Limb (tissue), 2 donors: ENCODE measurements at regions not wholly inside any gene's neighbourhood (a gene's known extent, or its start where the extent isn't known, plus 50 kb on each side); places are given as distances from the start of the nearest gene placed in this dataset.
A peak's percentile ranks its signal among the peaks of the same experiment; 100 is the strongest.

ENCODE experiments used
- DNase-seq, 2 donors: peaks; one replicate each; pipeline ENCODE4 v3.0.0-alpha.2; 2016; ENCODE audit errors: extremely low spot score in 2 of 2

DNA sequence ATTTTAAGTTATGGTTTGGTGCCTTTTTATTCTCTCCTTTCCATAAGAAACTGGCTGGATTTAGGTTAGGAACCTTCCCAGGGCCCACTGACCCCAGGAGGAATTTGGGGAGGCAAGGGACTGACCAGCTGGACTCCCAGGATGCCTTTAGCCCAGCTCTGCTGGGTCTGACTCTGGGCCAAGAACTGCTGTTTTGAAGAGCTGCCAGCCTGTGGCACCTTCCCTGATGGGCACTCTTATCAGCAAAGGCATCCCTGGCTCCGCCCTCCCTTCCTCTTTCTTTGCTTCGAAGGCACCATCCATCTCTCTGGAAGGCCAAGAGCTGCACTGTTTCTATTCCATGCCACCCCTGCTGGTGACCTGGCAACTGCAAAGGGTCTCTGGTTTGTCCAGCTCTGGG is 174.7 kb downstream of the POU4F1 start:
- no peak for DNase-seq

DNA sequence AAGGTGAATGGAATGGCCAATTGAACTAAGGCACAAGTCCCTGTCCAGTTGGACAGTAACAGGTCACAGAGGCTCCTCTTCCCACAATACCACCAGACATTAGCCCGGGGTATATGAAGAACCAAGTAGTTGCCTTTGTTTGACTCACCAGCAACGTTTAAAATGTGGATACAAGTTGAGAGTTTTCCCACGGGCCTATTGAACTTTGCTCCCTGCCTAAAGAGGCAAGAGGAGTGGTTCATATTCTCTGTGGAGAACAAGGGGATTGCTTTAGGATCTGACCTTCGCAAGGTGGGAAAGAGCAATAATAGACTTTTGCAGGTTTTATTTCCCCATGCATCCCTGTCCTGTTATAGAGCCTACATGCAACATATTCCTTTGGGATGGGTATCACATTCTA is 177.2 kb downstream of the POU4F1 start:
- no peak for DNase-seq

DNA sequence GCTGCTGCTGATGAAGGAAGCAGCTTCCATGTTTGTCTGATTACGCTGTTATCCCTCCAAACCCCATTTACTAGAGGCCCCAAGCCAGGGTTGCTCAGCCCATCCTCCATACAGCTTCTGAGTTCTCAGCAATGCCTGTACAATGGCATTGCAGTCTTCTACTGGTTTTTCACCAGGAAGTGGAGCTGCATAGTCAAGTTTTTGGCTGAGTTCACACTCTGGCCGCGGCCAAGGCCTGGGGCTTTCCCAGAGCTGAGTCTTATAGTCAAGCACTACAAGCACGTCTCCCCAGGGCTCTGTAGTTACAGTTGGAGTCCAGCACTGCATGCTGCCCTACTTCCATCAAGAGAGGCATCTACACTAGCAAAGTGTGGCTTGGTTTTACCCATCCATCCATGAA is 182.5 kb downstream of the POU4F1 start:
- DNase-seq, result no peak

DNA sequence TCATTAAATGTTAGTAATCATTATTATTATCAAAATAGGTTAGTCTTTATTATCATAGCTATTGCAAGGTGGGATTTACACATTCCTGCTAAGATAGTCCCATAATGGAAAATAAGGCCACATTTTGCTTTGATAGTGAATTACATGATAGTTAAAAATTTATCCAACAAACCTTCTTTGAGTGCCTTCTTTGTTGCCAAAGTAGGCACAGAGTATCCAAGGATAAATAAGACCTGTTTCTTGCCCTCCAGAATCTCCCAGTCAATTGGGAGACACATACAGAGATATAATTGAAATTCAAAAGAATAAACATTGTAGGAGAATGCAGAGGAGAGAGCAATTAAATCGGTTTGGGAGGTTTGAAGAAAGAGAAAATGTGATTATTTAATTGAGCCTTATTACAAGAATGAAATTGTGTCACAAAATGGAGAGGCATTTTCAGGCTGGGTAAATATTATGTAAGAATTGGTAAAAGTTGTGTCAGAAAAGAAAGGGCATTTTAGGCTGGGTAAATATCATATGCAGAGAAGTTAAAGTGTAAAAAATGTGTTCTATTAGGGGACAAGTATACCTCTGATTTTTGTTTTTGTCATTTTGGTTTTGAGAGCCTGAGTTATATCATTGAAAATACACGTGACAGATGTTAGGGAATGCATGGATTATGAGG is 189.3 kb downstream of the POU4F1 start:
- no peak for DNase-seq

DNA sequence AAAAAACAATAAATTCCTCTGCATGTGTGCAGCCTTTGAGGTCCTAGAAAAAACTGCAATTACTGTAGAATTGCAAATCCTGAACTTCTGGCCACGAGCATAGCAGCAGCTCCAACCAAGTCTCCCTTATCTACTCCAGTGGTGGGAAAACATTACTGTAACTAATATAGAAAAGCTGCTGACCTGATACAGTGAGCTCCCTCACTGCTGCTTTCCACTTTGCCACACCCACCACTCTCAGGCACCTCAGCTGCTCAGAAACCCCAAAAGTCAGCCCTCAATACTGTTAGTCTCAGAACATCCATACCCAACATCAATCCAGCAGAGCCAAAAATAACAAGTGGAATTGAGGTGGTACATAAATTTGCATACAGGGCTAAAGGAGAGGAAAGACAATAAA is 192.5 kb downstream of the POU4F1 start:
- no peak for DNase-seq

DNA sequence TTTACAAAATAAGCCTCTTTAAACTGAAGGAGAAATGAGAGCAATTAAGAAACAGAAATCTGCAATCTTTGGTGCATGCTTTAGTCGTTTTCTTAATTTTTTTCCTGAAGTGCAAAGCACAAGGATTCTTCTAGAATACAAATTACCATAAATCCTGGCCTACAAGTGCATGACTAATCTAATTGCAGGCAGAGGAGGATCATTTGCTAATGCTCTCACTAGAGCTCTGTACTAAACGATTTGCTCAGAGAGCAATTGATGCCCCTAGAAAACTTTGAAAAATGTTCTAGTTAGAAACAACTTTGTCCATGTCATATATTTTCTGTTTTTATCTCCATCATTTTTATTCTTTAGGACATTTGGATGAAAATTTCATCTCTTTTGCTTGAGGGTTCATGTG is 193.2 kb downstream of the POU4F1 start:
- DNase-seq, result no peak

DNA sequence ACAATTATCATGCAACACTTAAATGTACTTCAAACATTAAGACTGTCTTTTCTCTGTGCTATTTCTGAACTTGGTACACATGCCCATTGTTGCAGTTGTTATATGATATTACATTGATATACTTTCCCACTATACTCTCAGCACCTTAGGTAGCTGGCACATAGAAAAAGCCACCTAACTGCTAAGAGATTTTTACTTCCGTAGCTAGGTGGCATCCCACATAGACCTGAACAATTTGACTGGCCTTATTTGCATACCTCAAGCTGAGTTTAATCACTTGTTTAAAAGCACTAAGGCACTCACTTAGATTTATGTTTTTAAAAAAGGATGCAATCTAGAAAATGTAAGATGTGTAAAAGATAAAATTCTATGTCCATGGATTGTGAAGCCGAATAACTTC is 194.2 kb downstream of the POU4F1 start:
- DNase-seq, result no peak

DNA sequence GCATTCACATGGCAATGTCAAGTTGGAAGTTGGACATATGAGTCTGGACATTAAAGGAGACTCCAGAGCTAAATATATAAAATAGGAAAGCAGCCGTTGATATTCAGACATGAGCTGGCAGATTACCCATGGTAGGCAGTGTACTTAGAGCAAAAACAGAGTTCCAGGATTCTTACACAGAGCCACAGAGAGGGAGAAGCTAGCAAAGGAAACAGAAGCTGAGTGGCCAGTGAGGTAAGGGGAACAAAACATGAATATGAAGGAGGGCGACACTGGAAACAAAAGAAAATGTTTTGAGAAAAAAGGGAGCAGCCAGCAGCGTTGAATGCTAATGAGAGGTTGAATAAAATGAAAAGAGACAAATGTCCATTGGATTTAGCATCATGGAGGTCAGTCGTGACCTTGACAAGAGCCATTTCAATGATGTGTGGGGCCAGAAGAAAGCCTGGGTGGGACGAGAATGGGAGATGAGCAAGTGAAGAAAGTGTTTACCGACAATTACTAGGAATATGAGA is 198.4 kb downstream of the POU4F1 start:
- DNase-seq, result no peak

DNA sequence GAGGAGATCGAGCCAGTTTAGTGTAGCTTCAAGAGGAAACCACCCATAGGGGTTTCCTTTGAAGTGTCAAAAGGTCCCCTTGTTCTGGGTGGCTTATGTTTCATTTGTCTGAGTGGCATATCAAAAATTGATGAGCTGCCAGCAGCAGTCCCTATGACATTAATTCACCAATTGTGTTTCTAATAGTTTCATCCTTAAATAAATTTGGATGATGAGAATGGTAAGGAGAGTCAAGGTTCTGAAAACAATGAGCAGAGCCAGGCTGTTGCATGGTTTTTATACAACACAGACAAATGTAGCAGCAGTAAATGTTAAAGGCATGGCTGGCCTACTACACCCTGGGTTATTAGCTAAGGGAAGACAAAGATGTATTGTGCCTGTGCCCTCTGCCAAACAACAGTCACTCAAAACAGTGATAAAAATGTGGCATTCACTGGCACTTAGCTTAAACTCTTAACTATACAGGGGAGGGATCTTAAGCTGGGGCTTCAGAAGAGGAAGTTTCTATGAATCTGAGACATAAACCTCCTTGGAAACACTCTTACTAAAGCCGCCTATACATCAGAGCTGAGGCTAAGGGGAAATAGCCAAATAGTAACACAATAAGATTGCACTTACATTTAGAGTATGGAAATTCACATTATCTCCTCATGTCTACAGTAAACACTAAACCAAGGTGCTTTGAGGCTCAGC is 200.5 kb downstream of the POU4F1 start:
- DNase-seq, result no peak

DNA sequence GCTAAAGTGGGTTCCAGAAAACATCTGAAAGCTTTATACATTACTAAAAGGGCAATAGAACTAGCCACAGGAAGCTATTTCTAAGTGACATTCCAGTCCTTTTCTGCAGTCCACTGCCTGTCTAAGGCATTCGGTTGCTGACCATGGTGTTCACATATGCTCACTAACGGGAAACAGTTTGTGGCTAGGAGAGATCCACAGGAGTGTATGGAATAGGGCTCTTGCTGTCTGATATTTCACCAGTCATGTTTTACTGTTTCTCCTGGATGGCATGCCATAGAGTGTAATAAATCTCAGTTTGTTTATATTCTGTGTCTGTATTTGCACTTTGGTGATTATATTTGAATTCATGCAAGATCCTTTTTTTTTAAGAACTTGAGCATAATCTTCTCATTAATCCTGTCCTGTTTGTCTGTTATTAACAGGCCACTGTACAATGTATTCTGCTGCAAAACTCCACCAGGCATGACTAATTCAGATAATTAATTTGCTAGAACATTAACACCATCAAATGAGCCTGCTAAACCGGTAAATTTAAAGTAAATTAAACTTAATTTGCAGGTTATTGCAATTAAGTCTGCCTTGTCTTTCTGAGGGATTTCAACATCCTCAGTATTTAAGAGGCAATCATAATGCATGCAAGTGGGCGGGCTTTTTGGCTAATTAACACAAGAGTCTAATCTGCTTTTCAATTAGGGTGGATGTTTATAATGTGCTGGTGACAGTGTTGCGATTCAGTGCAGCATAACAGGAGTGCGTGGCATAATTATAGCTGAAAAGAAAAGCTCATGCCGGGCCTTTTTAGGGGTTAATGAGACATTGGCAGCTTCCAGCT is 201.3 kb downstream of the POU4F1 start:
- no peak for DNase-seq

DNA sequence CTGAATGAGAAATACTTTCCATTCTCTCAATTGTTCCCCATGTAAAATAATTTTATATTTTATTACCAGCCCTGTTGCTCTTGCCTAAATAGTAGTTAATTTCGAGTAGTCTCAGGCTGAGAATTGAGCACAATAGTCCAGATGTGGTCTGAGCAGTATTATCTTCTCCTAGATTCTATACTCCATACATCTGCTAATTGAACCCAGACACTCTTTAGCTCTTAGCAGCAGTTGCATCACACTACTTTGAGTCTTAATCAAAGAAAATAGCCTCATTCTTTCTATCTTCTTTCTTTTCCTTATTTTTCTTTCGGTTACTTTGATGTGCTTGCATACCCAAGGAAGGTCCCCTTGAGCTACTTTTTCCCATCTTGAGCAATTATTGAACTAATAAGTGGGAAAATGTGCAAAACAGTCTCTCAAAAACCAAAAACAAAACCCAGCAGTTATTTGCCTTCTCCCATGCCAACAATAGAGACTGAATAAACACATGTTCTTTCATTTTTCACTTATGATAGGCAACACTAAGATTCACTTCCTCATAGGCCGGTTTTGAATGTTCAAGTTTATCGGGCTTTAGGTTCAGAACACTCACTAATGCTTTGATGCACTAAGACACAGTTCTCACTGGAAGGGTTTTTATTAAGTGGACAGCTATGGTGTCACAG is 204.5 kb downstream of the POU4F1 start:
- no peak for DNase-seq

DNA sequence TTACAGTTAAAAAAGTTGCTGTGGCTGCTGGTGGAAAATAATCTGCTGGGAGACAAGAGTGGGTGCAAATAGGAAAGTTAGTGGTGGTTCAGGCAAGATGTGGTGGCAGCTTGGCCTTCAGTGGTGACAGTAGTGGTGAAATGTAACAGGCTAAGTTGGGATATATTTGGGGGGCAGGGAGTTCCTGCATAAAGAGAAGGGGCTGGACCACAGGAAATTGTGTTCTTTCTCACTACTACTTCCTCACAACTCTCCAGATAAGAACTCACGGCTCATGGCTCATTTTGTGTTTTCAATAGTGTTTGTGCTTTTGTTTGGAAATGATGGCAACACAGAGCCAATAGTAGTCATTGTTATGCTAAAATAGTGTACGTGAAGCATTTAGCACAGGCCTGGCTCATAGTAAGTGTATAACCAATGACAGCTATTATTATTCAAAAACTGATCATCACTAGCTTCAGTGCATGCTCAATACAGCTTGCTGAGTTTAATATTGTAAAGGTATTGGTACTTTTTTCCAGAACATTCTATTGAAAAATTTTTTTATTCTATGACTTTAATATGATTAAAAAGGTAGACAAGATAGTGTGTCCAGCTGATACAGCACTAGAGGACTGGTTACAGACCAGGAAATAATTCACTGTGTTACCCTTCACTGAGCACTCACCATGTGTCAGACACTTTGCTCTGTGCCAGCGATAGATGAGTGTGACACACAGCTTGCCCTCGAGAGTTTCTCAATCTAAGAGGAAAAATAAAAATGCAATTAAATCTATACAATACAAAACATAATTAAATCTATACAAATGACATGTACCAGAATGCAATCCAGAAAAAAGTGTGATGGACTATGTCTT is 209.8 kb downstream of the POU4F1 start:
- no peak for DNase-seq

DNA sequence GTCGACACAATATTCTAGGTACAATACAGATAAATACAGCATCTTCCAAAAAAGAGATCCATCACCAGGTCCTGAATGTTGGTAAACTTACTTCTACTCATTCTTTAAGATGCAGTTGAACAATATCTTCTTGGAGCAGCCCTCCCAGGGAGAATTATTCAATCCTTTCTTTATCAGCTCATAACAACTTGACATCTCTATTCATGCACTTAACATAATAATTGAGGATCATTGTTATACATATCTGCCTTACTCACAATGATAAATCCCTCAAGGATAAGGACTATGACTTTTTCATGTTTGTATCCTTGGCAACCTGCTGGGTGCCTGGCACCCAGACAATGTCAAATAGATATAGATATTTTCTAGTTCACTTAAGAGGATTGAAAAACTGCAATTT is 219.5 kb downstream of the POU4F1 start:
- DNase-seq, result no peak

DNA sequence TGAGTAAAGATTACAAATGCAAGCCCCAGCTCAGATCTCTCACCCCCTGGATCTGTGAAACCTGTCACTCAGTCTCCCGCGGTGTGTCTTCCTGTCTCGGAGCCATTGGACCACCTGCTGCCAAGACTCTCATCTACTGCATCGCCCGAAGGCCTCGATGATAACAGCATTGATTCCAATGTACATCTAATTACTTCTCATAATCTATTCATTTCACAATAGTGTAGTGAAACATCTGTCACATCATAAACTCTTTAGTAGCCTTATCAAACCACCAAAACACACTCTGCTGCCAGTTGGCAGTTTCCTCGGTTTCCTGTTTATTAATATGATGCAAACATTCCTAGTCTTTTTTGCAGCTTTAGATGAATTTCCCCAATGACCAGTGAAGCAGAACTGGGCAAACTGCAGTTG is 220.3 kb downstream of the POU4F1 start:
- no peak for DNase-seq

DNA sequence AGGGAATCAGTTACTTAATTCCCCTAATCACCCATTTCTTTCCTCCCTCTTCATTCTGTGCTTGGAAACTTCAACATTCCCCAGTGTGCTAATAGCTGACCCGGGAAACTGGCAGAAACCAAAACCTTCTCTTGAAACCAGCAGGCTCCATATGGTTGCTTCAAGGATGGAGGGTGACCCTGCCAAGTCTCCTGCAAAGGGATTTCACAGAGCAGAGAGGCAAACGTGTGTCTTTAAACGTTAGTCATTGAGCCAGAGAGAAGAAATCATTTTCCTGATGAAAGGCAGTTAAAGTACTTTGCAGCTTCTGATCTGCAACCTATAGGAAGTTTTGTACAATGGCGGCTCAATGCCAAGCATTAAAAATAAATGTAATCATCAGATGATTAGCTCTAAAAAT is 220.9 kb downstream of the POU4F1 start:
- DNase-seq, result no peak

DNA sequence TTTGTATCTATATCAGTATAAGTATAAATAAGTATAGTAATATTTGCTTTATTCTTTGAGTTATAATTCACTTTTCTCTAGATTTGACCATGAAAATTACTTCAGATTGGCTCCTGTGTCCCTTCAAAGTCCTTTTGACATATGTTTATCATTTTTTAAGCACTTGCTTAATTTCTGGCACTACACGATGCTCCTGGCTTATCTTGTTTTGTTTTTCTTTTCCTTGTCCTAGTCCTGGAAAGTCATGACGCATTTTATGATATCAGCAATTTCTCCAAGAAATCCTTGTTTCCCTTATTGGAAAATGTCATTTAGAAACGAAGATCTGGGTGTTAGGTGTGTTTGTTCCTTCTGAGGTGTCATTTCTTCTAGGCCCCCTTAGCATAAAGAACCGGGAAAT is 226.5 kb downstream of the POU4F1 start:
- DNase-seq, result no peak

DNA sequence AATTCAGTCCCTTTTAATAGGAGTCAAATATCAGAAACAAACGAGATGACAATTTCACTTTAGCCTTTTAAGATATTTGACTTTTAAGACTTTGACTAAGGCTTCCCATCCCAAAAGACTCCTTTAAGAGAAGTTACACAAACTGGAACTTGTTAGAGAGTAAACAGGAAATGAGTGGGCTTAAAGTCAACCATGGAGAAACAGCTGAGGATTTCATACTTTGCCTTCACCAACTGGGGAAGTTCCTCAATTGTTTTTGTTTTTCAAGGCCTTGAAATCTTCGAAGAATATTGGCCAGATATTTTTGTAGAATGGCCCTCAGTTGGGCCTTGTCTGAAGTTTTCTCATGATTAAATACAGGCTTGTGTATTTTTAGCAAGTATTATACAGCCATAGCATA is 227.3 kb downstream of the POU4F1 start:
- DNase-seq, result no peak

DNA sequence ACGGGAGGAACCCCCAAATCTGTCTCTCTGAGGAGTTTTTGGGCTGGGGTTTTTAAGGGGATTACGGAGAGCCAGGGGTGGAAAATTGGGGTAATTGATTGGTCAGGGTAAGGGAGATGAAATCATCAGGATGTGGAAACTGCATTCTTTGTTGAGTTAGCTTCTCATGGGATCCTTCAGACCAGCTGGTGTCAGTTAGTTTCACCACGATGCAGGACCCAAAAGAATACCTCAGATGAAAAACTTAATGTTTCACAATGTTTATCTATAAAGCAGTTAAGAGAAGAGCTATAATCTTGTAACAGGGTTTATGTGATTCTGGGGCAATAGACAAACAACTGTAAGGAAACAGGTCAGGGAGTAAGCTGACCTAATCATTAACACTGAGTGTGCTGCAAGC is 230.8 kb downstream of the POU4F1 start:
- DNase-seq, result peak in 1 of 2 donors; percentile 51

DNA sequence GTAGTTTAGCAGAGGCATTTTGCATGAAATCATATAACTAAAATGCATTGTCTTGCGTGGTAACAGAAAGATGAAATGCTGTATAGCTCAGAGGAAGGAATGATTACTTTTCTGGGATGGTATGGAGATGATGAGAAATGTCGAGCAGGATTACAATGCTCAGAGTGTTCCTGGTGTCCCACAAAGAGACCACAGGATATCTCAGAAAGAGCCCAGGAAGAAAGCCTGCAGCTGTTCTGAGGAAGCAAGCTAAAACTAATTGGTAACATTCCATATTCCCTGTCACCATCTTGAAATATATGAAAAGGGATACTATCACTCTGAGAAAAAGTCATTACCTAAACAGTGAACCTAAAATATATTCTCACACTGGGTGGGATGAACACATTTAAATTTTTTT is 233.1 kb downstream of the POU4F1 start:
- no peak for DNase-seq

DNA sequence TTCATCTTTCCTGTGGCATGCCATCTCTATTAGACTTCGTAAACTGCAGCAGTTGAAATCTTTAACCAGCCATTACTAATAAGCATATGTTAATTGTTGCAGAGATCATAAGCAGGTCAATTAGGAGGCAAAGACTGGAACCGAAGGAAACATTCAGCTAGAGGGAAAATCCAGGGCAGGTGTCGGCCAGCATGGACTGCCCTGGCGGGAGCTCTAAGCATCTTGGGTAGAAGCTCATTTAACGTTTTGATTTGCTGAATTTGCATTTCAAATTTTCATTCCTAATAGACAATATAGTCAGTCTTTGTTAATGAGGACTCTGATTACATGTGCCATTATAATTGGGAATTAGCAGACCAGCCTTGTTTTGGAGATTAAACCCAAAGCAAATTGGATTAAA is 238.6 kb downstream of the POU4F1 start:
- no peak for DNase-seq

DNA sequence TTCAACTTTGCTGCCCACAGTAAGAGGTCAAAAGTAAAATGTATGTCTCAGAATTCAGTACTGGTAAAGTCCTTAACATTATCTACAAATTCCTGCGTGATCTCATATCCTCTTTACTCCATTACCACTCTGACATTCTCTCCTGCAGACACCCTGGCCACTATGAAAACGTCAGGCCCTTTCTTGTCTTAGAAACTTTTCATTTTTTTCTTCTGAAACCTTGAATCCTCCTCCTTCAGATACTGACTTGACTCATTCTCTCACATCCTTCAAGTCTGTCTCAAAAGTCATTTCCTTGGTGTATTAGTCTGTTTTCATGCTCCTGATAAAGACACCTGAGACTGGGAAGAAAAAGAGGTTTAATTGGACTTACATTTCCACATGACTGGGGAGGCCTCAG is 262.3 kb downstream of the POU4F1 start:
- DNase-seq, result no peak
